ENCODE measurements at regions not wholly inside any gene's neighbourhood (a gene's known extent, or its start where the extent isn't known, plus 50 kb on each side); places are given as distances from the start of the nearest gene placed in this dataset.
"Not testable (repeated sequence)": the region's sequence is repeated elsewhere in the genome, so short reads cannot be mapped to it uniquely, and the experiment has no call there.

DNA sequence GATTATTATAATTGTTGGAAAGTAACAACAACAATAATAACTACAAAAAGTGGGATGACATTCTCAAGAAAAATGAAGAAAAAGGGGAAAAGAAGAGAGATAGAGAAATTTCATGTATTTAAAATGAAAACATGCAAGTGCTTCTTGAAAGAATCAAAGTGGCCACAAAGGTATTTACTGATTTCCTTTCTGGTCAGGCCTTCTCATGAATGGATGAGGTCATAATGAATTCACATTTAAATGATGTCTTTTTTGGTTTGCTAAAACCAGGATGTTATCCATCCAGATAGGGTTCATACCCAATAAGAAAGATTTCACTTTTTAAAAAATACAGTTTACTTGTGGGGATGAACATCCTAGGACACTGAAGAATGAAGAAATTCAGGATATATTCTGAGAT lies 446.4 kb upstream of the PTGER4 start:
- in situ Hi-C loops (cut with HindIII; ENCODE audit: low sequenced_read_pairs): no loop called here

DNA sequence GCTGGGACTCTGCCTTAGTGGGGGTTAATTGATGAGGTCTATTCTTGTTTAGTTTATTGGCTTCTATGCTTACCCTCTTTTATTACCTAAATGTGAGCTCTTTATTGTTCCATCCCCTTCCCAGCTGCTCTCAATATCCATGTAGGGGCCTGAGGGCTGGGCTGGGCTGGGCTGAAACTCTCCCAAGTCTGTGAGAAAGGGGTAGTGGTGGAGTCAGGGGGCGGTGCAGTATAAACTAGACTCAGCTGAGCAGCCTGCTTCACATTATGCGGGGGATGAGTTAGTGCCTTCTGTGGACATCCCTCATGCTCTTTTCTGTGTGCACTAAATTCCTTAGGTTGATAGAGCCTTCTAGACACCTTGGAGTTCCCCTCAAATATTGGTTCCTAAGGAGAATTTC lies 451.8 kb upstream of the PTGER4 start:
- in situ Hi-C loops (cut with HindIII; ENCODE audit: low sequenced_read_pairs): no loop called here

DNA sequence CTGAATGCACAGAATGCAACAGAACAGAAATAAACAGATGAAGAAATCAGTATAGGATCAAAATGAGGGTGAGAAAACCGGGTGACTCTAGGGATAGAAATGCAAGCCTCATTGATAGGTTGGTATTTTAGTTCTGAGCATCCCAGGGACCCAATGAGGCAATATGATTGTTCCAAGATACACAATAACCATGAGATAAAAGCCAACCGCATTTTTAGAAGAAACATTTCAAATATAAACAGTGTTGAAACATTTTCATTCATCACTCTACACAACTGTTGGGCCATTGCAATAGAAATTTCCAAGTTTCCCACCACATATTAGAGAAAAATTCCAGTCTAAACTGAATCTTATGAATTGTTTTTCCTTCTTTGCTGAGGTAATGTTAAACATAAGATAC lies 452.3 kb upstream of the PTGER4 start:
- in situ Hi-C loops (cut with HindIII; ENCODE audit: low sequenced_read_pairs): no loop called here

DNA sequence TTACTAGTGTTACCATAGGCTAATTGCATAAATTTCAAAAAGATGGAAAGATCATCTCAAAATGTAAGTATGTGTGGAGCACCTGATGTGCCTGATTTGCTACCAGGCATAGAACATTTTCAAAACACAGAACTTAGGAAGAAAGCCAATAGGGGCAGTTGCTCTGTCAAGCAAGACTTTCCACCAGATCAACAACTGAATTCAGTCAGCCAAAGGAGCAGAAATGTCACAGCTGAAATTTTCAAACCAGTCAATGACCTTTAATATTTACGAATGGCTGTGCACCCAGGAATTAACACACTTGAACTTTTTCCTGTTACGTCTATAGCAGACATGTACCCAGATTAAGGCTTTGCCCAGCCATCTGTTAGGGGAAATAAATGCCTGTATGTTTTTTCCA lies 452.8 kb upstream of the PTGER4 start:
- in situ Hi-C loops (cut with HindIII; ENCODE audit: low sequenced_read_pairs): no loop called here

DNA sequence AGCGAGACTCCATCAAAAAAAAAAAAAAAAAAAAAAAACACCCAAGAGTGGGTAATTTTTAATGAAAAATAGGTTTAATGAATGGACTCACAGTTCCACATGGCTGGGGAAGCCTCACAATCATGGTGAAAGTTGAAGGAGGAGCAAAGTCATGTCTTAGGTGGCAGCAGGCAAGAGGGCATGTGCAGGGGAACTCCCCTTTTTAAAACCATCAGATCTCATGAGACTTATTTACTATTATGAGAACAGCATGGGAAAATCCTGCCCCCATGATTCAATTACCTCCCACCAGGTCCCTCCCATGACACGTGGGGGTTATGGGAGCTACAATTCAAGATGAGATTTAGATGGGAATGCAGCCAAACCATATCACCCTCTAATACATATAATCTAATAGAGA lies 454.6 kb upstream of the PTGER4 start:
- in situ Hi-C loops (cut with HindIII; ENCODE audit: low sequenced_read_pairs): not testable (repeated sequence)

DNA sequence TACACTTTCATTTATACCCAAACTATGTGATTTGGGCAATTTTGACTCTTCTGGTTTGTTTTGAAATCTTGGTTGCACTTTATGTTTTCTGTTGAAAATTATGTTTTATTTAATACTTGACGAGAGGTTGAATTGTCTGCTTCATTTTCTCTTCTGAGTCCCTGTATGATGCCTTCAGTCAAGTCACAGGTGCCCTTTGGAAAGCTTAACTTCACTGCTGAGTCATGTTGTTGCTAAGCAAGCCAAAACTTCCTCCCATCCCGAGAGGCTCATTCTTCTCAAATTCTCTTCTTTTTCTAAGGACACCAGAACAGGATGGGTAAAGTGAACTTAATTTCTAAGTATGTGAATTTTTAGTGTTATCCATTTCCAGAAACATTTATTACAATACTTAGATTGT lies 455.3 kb upstream of the PTGER4 start:
- in situ Hi-C loops (cut with HindIII; ENCODE audit: low sequenced_read_pairs): no loop called here

DNA sequence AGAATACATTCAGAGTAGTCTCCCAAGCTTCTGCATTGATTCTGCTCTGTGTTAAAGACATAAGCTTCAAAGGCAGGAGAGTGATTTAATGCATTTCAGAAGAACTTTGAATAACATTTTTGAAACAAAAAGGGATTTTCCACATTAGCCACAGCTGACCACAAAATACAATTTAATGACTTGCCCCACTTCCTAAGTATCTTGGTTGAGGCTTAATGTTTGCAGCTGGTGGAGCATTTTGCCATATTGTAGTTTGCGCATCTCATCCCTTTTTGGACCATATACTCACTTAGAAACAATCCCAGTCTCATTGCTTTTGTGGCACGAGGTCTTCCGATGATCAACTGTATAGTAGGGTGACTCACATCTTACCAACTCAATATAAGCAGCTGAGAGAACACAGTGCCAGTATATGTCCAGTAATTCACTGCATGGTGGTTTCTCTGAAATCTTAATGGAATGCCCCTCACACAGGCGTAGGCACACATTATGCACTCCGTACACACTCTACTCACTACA lies 455.8 kb upstream of the PTGER4 start:
- in situ Hi-C loops (cut with HindIII; ENCODE audit: low sequenced_read_pairs): no loop called here

DNA sequence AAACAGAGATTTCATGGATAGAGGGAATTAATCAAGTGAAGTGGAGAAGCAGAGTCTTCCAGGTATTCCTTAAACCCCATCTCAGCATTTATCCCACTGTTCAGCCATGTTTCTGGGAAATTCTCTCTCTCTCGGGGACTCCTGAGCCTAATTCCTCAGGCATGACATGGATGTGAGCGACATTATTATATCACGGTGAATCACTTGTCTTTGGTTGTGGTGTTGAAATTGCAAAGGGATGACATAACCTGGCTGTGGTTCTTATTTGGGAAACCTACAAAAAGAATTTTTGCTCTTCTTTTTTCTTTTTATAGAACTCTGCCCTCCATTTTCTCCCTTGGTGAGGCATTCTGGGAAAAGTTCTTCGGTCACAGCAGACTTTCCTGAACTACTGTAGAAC lies 457.9 kb upstream of the PTGER4 start:
- in situ Hi-C loops (cut with HindIII; ENCODE audit: low sequenced_read_pairs): no loop called here

DNA sequence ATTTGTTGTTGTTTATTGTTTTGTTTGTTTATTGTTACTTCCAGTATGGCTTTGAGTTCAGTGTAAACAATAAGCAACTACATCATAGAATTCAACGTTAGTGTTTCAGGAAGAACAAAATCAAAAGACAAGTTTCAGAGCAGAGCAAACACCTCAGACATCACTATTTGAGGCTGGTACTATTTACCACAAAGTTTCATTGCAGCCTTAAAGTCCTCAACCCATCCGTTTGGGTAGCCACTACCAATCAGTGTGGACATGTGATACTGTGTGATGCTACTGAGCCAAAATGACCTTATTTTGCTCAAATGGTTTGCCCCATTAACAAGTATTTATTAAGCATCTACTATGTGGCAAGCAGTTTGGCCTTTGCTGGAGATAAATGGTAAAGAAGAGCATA lies 458.5 kb upstream of the PTGER4 start:
- in situ Hi-C loops (cut with HindIII; ENCODE audit: low sequenced_read_pairs): no loop called here

DNA sequence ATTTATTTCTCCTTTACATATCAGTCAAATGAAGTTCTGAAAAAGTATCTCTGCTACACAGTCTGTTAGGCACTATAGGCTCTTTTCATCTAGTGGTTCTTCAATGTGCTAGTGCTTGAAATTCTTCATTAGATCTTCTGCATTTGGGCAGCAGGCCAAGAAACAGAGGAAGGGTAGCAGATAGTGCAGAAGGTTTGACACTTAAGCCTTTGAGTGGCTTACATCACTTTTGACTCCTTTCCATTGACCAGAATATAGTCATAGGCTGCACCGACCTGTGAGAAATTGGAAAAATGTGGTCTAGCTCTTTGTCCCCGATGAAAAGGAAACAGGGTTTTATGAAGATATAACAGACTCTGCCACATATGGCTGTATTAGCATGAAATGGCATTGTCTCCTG lies 459.5 kb upstream of the PTGER4 start:
- in situ Hi-C loops (cut with HindIII; ENCODE audit: low sequenced_read_pairs): no loop called here

DNA sequence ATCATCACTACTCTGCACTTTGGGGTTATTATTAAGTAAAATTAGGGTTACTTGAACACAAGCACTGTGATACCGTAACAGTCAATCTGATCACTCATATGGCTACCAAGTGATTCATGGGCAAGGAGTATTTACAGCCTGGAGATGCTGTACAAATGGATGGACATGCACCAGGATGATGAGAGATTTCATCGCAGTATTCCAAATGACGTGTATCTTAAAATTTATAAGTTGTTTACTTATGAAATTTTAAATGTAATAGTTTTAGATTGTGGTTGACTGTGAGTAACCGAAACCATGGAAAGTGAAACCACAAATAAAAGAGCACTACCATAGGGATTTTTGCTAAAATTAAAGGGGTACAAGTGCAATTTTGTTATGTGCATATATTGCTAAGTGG lies 462.2 kb upstream of the PTGER4 start:
- in situ Hi-C loops (cut with HindIII; ENCODE audit: low sequenced_read_pairs): no loop called here

DNA sequence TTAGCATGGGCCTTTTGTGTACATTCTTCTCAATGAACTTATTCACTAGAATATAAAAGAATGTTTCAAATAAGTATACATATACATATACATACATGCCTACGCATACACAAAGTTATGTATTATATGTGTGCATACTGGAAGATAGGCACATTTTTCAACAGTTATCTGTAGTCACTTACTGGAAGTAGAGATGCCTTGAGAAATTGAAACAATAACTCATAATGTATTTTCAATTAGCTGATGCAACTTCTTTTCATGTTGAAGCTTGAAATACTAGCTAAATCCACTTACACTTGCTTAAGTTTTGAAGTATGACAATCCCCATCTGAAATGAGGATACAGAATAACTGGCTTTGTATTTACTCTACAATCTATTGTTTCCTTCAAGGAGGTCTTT lies 469.0 kb upstream of the PTGER4 start:
- in situ Hi-C loops (cut with HindIII; ENCODE audit: low sequenced_read_pairs): no loop called here

DNA sequence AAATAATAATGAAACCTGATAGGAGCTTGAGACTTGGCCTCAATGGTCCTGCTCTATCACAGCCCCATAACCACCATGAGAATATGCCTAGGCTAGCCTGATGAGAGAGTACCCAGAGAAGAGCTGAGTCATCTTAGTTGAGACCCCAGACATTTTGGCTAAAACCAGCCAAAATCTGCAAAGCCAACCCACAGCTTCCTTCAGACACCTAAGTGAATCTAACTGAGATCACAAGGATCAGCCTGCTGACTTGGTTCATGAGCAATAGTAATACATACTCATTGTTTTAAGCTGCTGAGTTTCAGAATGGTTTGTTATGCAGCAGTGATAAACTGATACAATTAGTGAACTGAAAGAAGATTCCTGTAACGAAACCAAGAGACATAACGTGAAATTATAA lies 473.7 kb upstream of the PTGER4 start:
- in situ Hi-C loops (cut with HindIII; ENCODE audit: low sequenced_read_pairs): no loop called here

DNA sequence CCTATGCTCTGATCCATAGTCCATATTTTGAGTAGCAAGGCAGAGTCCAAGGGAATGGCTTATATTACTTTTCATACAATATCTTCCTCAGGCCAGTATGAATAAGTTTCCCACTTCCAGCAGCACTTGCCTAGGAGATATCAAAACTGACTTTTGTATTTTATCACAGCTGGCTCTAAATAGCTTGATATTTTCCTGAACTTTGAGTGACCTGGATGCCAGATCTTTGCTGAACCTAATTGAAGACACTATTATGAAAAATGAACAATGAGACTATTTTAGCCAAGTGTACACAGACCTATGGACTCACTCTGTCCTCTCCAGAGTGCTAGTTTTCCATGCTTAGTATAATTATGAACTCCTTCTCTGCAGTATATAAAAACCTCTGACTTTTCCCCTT lies 475.6 kb upstream of the PTGER4 start:
- in situ Hi-C loops (cut with HindIII; ENCODE audit: low sequenced_read_pairs): no loop called here

DNA sequence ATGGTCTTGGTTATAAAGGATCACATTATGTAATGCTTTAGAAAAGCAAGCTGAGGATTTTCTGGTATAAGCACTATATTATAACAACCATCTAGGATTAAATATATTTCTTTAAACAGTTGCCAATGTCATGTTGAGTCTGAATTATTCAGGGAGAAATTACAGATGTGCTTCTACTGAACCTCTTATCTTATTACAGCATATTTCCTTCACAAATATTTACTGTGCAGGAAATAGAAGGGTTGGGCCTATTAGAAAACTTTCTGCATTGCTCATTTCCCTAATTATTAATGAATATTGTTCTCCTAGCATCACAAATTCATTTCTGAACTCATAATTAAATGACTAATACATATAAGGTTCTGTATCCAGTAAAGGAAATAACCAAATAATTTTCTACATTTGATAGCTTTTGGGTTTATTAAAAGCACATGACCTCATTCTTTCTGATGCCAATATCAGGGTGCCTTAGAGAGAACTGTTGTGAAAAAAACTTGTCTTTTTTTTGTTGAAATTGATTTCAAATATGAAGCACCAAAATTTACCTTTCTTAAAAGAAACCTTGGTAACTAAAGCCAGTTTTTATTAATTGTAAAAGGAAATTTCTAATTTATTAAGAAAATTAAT lies 476.8 kb upstream of the PTGER4 start:
- in situ Hi-C loops (cut with HindIII; ENCODE audit: low sequenced_read_pairs): no loop called here

DNA sequence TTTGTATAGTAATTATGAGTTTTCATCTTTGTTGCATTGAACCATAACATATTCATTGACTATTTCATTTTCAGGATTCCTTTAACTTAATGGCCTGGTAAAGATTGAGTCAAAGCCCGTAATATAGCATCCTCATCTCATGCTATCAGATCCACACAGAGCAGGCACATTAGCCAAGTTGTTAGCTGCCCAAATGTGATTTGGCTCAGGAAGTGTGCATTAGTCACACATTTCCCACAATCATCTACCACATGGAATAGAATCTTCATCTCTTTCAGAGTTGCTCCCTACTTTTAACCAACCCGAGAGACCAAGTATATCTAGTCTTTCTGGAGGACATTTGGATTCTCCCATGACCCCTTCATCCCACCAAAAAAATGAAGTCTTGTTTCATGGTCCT lies 481.0 kb upstream of the PTGER4 start:
- in situ Hi-C loops (cut with HindIII; ENCODE audit: low sequenced_read_pairs): no loop called here

DNA sequence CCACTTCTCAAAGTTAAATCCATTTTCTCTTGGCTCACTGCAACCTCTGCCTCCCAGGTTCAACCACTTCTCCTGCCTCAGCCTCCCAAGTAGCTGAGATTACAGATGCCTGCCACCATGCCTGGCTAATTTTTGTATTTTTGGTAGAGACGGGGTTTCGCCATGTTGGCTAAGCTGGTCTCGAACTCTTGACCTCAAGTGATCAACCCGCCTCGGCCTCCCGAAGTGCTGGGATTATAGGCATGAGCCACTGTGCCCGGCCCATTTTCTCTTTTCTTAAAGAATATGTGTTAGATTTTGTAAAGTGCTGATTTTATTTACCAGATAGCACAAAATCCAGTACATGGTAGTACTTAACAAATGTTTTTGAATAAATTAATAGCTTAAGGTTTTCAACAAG lies 484.1 kb upstream of the PTGER4 start:
- in situ Hi-C loops (cut with HindIII; ENCODE audit: low sequenced_read_pairs): not testable (repeated sequence)

DNA sequence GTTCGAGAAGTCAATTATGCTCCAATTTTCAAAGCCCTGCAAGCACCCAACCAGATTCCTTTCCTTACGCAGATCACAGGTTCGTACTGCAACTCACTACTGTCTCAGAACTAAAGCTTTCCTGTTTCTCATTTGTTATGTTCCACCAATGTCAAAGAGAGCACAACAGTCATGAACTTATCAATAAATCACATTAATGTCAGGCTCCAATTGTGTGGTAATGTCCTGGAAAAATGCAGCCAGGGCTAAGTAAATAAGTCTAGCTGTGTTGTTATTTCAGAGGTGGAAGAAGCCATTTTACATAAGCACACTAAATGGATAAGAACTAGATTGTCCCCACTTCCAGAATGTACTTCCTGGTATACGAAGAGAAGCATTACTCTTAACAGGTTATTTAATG lies 488.6 kb upstream of the PTGER4 start:
- in situ Hi-C loops (cut with HindIII; ENCODE audit: low sequenced_read_pairs): no loop called here

DNA sequence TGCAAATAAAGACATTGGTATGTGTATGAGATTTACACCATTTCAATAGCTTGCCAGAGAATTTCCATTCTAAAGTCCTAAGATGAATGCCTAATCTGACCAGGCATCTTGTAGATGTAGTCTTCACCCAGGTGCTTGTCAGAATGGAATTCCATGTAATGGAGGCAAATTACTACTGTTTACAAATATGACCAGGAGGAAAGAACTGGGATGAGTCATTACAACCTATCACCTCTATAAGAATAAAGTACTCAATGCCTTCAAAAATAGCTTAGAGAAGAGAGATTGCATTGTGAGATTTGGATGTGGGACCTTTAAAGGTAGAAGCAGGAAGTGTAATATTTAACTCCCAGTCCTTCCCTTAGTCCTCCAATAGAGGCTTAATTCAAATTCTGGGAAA lies 507.0 kb upstream of the PTGER4 start:
- in situ Hi-C loops (cut with HindIII; ENCODE audit: low sequenced_read_pairs): no loop called here

DNA sequence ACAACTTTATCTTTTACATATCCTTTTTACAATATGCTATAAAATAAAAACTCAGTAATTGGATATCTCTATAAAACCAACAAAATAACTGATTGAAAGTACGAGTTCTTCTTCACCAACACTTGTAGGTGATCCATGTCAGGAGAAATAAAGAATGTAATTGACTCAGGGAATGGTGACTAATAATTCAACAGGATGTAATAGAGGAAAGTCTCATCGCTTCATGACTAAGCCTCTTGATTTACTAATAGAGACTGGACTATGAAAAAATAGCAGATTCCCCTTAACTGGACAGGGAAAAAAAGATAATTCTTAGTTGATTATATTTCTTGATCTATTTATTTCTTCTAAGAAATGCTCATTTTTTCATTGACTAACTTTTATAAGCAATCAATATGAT lies 507.7 kb upstream of the PTGER4 start:
- in situ Hi-C loops (cut with HindIII; ENCODE audit: low sequenced_read_pairs): no loop called here

DNA sequence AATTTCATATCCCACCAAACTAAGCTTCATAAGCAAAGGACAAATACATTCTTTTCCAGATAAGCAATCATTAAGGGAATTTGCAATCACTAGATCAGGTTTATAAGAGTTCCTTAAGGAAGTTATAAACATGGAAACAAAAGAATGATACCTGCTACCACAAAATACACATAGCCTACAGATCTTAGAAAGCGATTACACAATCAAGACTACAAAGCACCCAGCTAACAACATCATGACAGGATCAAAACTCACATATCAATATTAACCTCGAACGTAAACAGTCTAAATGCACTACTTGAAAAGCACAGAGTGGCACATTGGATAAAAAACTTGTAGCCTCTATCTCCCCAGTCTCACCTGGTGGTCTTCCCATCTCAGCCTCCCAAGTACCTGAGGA lies 512.4 kb upstream of the PTGER4 start:
- in situ Hi-C loops (cut with HindIII; ENCODE audit: low sequenced_read_pairs): no loop called here

DNA sequence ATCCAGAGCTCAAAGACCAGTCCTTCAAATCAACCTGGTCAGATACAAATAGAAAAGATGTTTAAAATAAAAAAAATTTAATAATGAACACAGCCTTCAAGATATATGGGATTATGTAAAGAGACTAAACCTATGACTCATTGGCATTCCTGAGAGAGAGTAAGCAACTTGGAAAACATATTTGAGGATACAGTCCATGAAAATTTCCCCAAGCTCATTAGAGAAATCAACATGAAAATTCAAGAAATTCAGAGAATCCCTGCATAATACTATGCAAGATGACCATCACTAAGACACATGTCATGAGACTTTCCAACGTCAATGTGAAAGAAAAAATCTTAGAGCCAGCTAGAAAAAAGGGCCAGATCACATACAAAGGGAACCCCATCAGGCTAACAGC lies 512.9 kb upstream of the PTGER4 start:
- in situ Hi-C loops (cut with HindIII; ENCODE audit: low sequenced_read_pairs): no loop called here

Measured in DLD1 (cell line).